ENCODE measurements at regions not wholly inside any gene's neighbourhood (a gene's known extent, or its start where the extent isn't known, plus 50 kb on each side); places are given as distances from the start of the nearest gene placed in this dataset.

- no peak for DNase-seq
These were observed 88.8 kb upstream of the PLEKHG7 start for GRCh38 chr12:92614001-92614400.

GRCh38 chr12:92612611-92613010 lies 90.2 kb upstream of the PLEKHG7 start:
- DNase-seq, result peak; percentile 26

- peak; percentile 14 for DNase-seq
These were observed 94.4 kb upstream of the PLEKHG7 start for GRCh38 chr12:92608151-92609091.

- DNase-seq, result no peak
These were observed 95.8 kb upstream of the PLEKHG7 start for GRCh38 chr12:92606956-92607355.

- DNase-seq, result no peak
These were observed 97.1 kb upstream of the PLEKHG7 start for GRCh38 chr12:92605621-92606170.

- no peak for DNase-seq
These were observed 98.0 kb upstream of the PLEKHG7 start for GRCh38 chr12:92604786-92605185.

- DNase-seq, result no peak
These were observed 98.9 kb upstream of the PLEKHG7 start for GRCh38 chr12:92603741-92604432.

GRCh38 chr12:92602930-92603623 lies 99.7 kb upstream of the PLEKHG7 start:
- no peak for DNase-seq

GRCh38 chr12:92602476-92602875 lies 100.3 kb upstream of the PLEKHG7 start:
- no peak for DNase-seq

- DNase-seq, result no peak
These were observed 101.1 kb upstream of the PLEKHG7 start for GRCh38 chr12:92601680-92602079.

- DNase-seq, result no peak
These were observed 101.6 kb upstream of the PLEKHG7 start for GRCh38 chr12:92601176-92601575.

GRCh38 chr12:92600052-92600451 lies 102.7 kb upstream of the PLEKHG7 start:
- DNase-seq, result no peak

GRCh38 chr12:92597997-92598396 lies 104.8 kb upstream of the PLEKHG7 start:
- DNase-seq, result no peak

GRCh38 chr12:92597118-92597517 lies 105.7 kb upstream of the PLEKHG7 start:
- no peak for DNase-seq

- no peak for DNase-seq
These were observed 106.4 kb upstream of the PLEKHG7 start for GRCh38 chr12:92596383-92596782.

GRCh38 chr12:92595663-92596062 lies 107.1 kb upstream of the PLEKHG7 start:
- no peak for DNase-seq

- DNase-seq, result peak; percentile 88
These were observed 108.9 kb upstream of the PLEKHG7 start for GRCh38 chr12:92593734-92594402.

- DNase-seq, result no peak
These were observed 117.6 kb upstream of the PLEKHG7 start for GRCh38 chr12:92585115-92585727.

- no peak for DNase-seq
These were observed 118.9 kb upstream of the PLEKHG7 start for GRCh38 chr12:92583910-92584309.

GRCh38 chr12:92582893-92583292 lies 119.9 kb upstream of the PLEKHG7 start:
- DNase-seq, result no peak

GRCh38 chr12:92582475-92582874 lies 120.3 kb upstream of the PLEKHG7 start:
- no peak for DNase-seq

- DNase-seq, result no peak
These were observed 121.2 kb upstream of the PLEKHG7 start for GRCh38 chr12:92581604-92582003.

Data from activated CD4-positive, alpha-beta T cell treated with anti-CD3 and anti-CD28 coated beads, Interleukin-2, Interleukin-6, amounts not matched to agents 100 ng/mL and 50 ng/mL, durations not matched to agents 16 hours and 8 hours (primary cell).